Muscle of back (tissue), 3 donors: ENCODE measurements at regions not wholly inside any gene's neighbourhood (a gene's known extent, or its start where the extent isn't known, plus 50 kb on each side); places are given as distances from the start of the nearest gene placed in this dataset.

Source experiments
- DNase-seq, 3 donors: peaks; one replicate each; pipeline versions ENCODE4 v3.0.0 to v3.0.0-alpha.2; 2013

DNA sequence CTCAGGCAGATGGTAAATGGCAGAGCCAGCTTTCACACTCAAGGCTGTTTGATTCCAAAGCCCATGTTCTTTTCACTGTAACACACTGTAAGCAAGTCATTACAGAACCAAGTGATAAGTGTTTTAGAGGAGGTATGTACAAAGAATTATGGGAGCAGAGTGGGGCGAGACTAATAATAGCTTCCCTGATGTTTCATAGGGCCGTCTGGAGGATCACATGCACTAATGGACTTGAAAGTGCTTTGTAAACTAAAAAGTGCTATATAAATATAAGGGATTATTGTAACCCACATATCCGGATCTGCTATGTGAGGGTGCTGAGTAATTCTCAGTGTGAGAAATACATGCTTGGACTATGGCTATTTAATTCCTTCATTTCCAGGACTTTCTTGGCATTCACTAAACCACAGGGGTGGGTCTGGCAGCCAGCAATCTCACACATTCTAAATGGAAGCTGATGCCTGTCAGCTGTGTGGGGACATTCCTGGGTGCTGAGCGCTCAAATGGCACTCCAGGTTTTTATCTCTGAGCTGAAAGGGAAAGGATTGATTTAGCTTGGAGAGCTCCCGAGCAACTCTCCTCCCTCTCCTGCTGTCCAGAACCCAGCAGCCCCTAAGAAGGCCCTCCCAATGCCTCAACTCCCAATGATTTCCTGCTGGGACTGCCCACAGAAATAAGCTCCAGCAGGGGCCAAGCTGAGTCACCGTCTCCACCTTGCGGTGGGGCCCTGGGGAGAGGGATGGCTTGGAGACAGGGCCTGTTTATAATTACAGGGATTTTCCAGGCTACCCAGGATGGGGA, 222.8 kb downstream of the SOX11 start:
- DNase-seq = peak; percentile 45 to 92 (median 62)

DNA sequence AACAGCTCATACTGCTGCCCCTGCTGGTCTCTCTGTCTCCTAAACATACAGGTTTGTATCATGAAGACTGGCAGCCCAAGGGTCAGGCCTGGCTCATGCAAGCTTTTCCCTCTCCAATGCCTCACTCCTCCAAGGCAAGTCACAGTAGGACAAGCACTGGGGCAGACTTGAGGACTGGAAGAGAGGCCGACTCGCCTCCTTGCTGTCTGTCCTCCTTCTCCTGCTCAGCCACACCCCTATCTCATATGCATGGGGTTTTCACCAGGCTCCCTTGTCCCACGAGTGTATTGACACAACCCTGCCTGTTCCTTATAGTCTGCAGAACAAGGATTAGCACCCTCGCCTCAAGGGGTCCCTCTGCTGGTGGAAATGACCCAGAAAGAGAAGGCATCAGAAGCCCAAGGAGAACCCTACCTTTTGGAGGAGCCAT, 223.7 kb downstream of the SOX11 start:
- DNase-seq = peak in 2 of 3 donors; percentile 11 to 30

DNA sequence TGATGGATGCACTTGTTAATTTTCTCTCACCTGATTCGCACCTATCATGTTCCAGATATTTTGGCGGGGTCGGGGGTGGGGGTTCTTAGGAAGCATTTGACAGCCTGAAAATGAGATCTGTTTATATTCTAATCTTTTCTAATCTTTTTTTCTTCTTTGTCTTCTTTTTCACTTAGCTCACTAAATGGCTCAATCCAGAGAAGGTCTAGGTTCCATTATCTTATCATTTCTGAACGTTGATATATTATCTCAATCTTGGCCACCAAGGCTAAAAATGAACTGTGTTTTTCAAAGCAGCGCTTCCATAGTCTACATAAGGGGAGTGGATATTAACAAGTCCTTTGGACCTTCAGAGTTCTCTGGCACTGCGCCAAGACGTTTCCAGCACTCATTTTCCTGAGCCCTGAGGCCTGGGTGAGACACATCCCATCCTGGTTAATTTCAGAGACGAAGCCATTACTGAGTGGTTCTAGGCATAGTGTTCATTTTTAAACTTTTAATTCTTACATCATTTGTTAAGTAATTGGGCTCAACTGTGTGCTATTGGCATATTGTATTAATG, 229.0 kb downstream of the SOX11 start:
- DNase-seq = no peak

DNA sequence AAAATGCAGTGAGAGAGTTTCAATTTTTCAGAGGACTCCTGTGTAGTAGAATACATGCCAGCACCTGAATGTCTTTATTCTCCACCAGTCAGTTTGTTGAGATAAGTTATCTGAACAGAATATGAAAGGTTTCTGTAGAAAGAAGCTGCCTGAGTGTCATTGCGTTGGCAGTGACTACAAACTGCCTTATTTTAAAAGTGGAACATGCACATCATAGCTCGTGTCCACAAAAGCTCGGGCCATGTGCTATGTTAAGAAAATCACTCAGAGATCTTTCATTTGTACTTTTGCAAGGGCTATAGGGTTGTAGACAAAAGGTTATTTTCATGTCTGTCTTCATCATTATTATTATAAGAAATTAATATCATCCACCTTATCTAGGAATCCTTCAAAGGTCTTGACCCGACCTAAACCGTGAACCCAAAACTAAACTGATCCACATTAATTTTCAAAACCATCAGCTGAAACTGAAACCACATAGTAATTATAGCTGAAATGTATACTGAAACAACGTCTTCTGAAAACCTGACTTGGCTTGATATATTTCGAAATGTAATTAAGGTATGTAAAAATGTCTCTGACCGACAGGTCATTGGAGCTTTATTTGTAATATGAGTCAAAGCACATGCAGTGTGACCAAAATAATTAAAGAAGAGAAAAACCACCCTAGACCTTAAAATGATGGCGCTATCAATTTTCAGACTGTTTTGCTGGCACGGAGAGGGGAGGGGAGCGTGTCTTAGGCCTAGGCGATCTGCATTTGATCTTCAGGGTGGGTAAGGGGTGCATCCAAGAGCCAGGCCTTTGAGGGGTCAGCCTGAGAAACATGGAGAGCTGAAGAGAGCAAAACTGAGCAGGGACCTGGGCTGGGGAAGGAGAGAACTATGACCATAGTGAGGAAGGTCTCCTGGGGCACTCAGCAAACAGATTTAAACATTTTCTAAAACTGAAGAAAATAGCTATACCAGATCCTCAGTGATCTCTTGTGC, 232.1 kb downstream of the SOX11 start:
- DNase-seq = no peak

DNA sequence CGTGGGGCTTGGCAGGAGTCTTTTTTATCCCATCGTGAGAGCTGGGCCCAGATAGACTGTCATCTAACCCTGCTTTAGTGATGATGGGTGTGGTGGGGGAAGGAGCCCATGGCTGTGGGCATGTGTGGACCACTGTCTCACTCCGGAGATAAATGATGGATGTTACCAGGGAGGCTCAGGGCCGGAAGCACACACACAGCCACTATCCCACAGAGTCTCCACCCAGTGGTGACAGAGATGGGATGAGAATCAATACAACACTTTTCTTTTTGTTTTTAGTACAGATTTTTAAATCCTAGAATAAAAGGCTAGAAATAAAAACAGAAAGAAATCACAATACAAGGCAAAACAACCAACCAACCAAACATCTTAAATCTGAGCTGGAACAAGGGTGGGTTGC, 233.4 kb downstream of the SOX11 start:
- DNase-seq = no peak

DNA sequence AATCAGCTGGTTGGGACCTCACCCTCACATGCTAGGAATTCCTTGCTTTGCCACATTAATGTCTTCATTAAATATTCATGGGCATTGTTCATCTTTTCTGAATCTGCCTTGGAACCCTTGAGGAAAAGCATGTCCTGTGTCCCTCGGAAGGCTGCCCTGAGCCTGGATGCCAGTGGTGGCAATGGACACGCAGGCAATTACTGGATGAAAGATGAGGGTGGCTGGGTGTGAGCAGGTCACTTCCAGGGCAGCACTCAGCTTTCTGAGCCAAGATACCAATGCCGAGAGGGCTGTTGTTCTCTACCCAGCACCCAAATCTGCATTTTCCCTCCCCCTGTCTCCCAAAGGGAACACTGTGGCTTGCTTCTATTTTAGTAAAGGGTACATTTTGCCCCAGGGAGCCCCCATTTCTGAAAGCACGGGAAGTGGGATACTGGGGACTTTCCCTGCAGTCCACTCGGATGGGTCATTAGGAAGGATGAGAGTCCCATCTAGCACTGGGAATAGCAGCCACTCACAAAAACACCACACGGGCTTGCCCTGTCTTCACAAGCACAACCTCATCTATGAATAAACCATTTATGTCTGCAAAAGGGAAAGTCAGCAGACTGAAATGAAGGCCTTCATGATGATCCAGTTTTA, 234.8 kb downstream of the SOX11 start:
- DNase-seq = no peak

DNA sequence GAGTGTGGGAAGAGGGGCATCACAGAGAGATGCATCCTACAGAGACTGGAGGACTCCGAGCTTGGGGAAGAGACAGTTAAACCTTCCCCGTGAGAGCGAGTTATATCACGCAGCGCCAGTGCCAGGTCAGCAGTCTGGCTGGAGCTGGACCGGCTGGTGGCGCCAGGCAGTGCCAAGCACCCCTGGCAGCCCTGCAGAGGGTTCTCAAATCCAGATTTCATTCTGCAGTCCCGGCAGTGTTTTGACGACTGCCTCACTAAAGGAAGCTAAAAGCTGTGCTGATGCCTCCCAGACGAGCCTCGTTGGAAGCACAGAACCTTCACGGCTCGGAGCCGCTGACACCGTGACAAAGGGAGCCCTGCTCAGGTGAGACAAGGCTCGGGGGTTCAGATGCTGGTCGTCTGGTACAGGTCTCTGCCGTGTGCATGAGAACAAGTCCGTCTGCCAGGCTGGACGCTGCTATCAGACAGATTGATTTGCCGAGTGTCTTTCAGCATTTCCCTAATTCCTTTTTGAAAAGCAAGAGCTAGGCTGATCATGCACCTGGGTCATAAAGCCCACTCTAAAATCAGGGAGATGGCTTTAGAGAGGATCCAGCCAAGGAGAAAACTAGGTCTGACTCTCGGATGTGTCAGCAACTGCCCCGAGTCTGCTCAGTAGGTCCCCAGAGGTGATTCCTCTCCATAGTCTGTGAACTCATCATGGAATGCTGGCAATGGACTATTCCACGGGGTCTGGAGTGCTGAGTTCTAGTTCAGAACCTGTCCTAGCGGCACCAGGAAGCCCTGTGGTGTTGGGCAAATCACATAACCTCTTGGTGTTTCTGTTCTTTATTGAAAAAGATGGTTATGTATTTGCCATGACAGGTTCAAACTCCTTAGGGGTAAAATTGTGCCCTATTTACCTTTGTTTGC, 240.6 kb downstream of the SOX11 start:
- DNase-seq = peak in 1 of 3 donors; percentile 47

DNA sequence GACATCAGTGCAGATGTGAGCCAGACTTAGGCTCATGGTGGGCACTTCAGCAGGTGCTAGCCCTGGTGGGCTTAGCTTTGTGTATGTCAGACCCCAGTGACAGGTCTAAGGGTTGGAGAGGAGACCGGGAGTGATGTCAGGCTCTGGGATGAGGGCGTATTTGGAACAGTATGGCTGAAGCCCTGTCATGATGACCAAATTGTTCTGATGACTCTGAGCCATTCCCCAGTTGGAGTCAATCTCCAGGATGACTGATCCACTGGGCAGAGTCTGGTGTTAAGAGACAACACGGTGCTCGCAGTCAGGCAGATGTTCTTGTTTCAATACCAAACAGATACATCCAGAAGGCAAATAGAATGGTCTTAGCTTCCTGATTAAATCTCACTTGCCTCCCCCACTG, 241.5 kb downstream of the SOX11 start:
- DNase-seq = no peak

DNA sequence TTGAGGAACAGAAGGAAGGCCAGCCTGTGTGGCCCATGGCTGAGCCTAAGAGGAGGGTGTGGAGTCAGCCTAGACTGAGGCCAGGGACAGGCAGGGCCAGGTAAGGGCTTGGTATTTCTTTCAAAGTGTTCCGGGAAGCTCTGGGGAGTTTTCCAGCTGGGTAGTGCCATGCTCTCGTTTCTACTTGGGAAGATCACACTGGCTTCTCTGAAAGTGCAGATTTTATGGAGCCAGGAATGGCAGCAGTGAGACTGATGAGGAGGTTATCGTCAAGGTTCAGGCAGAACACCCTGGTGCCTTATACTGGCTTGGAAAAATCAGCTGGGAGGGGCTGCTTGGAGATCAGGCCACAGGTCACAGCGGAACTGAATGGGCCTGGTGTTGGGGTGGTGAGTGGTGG, 245.1 kb downstream of the SOX11 start:
- no peak for DNase-seq

DNA sequence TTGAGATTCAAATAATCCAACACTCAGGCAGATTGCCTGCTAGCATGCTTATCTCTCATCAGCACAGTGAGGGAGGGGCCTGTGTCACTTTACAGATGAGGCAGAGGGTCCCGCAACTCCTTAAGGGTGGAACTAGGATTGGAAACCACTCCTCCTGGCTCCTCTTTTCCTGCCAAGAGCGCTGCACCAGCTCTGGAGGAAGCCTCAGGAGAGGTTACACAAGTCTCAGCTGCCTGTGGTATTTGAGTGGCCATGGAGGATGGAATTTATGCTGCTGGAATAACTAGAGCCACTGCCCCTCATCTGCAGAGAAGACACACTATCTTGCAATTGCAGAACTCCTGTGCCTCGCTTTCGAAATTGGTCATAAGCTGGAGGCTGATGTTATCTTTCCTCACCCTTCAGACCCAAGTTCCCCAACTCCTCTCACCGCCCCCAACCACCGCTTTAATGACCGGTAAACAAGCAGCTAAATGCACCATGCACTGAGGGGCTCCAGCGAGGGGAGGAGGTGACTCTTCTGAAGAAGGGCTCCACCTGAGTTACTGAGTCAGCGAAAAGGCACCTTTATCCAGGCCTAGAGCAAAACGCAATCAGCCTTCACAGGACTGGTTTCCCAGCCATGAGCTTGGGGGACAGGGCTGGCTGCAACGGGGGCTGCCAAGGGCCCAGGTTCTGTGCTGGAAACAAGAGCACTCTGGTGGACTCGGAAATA, 245.8 kb downstream of the SOX11 start:
- DNase-seq = peak in 1 of 3 donors; percentile 36

DNA sequence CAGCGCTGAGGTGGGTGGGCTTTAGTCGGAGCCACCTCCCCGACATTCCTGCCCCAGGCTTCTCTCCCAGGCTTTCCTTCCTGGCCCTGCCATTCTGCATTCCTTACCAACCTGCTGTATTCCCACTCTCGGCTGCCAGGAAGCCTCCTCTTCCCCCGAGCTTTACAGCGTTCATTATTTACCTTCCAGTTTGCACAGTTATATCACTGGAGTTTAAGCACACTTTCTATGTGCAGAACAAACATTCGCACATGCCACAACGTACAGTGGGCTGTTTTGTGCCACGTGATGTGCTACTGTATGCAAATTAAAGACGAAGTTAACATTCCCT, 246.3 kb downstream of the SOX11 start:
- no peak for DNase-seq

DNA sequence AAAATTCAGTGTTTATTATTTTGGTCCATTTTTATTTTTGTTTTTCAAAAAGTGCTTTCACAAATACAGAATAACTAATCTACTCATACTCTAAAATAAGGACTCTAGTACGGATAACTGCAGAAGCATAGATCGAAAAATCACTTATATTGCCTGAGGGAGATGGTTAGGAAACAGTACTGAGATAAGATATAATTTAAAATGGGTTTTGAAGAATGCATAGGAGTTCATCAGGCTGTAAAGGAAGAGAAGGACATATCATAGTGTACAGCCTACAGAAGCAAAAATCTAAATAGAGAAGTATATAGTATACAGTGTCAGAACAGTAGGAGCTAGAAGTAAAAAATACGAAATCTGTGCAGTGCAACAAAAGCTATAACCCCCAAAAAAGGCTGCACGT, 247.4 kb downstream of the SOX11 start:
- DNase-seq = no peak

DNA sequence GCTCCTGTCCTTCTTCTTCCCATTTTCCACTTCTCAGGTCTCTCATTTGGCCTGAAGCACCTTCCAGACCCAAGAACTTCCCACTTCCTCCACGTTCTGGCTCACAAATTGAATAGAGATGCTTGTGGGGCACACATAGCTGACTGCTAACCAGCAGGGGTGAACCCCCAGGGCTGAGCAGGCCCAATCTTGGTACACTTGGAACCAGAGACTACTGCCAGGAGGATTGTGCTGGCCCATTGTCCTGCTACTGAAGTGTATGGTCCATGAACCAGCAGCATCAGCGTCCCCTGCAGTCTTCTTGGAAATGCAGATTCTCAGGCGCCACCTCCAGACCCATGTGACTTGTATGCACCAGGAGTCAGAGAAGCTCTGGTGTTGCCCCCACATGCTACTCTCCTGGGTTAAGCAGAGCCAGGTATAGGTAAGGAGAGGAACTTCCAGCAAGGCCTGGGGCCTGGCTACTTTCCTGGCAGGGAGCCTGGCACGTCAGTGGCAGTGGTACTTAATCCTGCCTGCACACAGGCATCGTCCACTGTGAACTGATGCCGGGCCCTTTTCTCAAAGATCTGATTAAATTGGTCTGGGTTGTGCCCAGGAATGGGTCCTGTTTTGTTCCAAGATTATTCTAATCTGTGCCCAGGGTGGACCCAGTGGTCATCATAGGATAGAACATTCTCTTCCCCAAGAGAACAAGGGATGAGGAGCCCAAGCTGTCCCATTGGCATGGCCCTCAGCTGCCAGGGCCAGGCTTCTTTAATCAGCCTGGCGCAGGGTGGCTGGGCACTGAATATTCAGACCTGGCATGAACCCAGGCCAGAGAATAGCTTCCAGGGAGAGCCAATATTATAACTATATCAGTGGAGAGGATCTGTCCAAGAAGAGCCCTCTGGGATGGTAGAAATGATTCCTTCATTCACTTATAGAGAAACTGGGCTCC, 248.7 kb downstream of the SOX11 start:
- DNase-seq = no peak

DNA sequence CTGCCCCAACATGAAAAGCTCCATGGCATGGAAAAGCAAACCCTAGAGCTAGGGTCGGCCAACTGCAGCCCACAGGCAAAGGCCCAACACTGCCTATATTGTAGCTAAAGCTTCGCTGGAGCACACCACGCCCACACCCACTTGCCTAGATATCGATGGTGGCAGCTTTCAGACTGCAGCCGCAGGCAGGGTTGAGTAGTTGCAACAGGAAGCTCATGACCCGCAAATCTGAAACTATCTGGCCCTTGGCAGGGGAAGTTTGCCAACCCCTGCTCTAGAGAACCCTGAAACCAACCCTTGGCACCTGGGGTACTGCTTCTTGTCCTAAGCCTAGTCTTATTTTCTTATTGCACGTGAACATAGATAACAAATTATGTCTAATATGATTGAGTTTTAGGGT, 250.0 kb downstream of the SOX11 start:
- no peak for DNase-seq

DNA sequence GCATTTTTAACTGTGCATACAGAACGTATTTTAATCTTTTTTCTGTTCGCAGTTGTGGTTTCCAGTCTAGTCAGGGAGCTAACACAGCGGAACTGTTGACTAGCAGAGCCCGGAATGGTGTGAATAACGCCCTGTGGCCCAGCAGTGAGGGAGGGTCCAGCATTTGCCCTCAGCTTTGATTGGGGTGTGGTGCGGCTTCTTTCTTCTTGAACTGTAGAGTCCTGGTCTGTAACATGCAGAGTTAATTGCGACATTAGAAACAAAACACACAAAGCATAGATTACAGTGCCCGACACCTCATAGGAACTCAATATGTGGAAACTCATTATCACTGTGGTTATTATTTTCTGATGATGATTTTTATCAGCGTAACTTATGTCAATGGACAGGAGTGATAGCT, 253.6 kb downstream of the SOX11 start:
- no peak for DNase-seq

DNA sequence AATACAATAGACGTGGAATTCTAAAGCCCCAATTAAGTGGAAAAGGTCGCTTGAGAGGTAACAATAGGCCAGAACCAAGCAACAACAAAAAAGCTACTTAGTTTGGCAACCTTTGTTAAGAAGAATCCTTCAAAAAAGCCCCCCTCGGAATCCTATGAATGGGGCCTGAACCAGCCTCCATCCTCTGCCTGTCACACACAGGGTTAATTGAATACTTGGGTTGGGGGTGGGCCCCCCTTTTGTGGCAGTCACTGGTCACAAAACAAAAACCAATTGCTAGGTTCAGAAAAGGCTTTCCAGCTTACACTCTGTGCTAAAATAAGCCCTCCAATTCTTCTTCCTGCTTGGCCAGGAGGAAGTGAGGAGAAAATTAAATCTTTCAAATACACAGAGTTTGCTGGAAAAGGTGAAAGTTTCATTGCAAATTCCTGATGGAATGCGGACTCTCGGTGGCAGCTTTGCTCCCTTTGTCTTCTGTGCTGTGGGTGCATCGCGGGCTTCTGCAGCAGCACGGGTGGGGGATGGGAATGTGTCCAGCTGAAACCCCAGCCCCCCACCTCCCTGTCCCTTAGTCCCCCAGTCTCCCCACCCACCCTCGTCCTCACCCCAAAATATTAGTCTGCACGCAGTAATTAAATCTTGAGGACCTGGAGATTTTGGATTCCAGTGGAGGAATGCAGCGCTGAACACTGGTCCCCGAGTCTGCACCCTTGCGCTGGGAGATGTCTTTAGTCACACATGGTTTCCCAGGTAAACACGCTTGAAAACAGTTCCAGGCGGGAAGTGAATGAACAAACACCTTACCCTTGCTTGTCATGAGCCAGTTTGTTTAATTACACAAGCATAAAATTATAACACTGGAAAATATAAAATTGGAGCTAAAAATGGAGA, 254.3 kb downstream of the SOX11 start:
- DNase-seq = no peak

DNA sequence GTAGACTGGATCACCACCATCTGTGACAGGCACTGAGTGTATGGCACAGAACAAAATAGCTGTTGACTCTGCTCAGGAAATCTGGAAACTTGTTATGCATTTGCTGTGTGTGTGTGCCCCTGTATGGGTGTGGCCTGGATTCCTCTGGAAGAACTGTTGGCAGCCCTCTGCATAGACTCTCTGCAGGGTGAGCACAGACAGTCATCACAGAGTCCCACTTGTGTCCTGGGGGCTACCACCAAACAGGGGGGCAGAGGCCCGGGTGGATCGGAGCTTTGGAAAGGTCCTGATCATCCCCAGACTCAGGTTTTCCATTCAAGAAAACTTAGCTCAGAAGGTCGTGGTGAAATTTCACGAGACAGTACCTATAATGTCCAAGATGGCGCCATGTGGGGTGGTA, 258.6 kb downstream of the SOX11 start:
- DNase-seq = no peak

DNA sequence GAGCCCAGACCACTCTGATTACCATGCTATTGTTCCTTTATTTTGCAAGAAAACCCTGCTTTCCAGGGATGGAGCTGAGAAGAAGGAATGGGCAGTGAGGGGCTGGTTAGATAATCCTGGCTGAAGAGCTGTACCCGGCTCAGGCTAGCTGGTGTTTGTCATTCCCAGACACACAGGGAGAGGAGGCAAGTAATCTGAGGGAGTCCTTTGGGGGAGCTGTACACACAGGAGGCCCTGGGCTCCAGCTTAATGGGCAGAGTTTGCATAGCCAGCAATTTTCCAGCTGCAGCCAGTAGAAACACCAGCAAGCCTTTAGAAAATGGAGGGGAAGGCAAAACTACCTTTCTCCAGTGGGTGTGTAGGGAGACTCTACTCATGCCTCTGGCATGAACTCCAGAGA, 259.3 kb downstream of the SOX11 start:
- DNase-seq = no peak
